Esophagus mucosa (tissue), 1 donor: ENCODE measurements at regions not wholly inside any gene's neighbourhood (a gene's known extent, or its start where the extent isn't known, plus 50 kb on each side); places are given as distances from the start of the nearest gene placed in this dataset.

Experiments used
- ATAC-seq: fragments of 200-7000 bp; cut with Tn5 transposase; one replicate; pipeline ENCODE4 v1.9.1; 2020
- donor health status: DM: yes; HTN: yes; CAD: no.

- no peak for ATAC-seq
Measured at GRCh38 chr4:141783770-141784169, 147.4 kb downstream of the IL15 start.

DNA sequence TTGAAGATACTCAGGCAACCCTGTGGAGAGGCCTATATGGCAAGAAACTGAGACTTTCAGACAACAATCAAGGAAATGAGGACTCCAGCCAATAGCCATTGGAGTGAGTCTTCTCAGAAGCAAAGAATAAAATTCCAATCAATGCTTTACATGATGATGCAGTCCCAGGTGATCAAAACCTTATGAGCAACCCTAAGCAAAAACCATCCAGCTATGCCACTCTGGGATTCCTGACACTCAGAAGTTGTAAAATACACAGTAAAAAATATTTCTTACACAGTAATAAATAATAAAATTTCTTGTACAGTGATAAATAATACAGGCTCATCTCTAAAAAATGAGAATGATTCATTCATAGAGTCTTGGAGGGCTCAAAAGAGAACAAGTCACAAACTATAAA, 150.6 kb downstream of the IL15 start:
- ATAC-seq, result no peak

GRCh38 chr4:141788169-141788915, 152.0 kb downstream of the IL15 start:
- ATAC-seq, result no peak

GRCh38 chr4:141789716-141790115, 153.3 kb downstream of the IL15 start:
- ATAC-seq, result no peak

DNA sequence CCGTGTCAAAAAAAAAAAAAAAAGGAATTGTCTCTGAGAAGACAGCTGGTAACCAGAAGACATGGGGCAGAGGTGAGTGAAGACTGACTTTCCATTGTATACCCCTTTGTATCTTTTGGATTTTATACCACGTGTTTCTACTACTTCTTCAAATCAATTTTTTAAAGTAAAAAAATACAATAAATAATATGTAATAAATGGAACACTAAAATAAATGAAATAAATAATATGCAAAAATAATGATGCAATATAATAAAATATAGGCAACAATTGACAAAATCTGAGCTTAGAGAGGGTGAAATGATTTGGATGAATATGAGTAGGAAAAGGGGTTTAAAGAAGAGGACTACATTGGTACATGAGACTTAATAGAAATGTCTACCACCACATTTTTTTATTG, 155.8 kb downstream of the IL15 start:
- no peak for ATAC-seq

DNA sequence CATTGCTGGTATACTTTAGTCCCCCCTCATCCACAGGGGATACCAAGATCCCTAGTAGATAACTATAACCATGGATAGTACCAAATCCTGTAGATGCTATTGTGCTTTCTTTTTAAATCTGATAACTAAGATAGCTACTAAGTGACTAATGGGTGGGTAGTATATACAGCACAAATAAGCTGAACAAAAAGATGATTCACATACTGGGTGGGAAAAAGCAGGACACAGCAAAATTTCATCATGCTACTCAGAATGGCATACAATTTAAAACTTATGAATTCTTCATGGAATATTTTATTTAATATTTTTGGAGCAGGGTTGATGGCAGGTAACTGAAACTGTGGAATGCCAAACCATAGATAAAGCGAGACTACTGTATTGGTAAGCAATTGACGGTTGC, 161.6 kb downstream of the IL15 start:
- ATAC-seq, result no peak

GRCh38 chr4:141801558-141801957, 165.2 kb downstream of the IL15 start:
- no peak for ATAC-seq

DNA sequence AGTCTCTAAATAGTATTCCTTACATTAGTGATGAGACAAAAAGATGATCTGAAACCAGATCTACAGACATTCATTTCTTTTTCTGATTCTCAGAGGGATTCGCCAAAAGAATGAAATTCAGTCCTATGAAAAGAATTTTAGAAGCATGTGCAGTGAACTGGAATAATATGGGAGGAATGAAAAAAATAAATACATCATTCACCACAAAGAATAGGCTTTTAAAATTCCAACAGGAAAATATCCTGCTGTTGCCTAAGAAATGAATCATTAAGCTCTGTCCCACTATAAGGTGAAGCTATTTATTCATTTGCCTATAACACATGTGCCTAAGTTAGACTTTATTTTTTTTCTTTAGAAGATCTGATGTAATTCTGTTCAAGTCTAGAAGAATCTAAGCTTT, 165.9 kb downstream of the IL15 start:
- ATAC-seq, result no peak

DNA sequence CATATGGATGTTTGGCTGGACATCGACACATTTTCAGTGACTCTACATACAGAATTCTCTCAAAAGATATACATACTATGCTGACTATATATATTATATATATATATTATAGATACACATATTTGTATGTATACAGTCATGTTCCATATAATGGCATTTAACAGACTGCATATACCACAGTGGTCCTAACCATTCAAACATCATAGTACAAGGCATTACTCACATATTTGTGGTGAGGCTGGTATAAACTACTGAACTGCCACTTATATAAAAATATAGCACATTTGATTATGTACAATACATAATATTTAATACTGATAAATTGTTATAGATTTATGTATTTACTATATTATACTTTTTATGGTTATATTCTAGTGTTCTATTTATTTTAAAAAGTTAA, 168.5 kb downstream of the IL15 start:
- ATAC-seq, result no peak

DNA sequence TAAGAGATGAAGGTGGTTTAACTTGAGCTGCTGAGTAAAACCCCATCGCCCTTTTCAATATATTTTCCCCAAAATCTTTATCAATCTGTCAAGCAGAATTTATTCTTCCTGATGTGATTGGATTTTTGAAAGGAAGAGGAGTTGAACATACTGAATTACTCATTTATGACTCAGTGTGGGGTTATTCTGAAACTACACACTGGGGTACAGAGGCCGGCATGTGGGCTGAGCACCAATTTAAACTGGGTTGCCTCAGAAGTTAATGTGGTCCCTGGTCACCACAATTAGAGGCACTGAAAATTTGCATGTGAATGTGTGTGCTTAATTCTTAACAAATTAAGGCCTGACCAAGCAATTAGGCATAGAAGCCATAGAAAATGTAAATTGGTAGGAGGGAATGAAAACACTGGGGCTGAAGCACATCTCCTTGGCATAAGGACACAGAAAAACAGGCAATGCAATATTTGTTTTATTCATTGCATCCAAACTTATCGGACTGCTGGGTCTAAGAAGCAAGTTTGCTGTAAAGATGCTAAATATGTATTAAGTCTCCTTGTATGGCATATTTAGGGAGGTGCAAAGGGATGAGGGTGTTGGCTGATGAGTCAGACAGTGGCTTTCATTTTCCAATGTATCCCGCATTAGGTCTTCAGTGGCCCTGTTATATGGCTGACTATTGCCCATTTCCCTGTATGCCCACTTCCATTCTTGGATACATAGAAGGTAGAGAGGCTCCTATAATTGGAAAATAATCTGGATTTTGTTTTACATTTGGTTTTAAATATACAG, 170.9 kb downstream of the IL15 start:
- ATAC-seq, result no peak

GRCh38 chr4:141810038-141810711, 173.8 kb downstream of the IL15 start:
- ATAC-seq, result no peak

DNA sequence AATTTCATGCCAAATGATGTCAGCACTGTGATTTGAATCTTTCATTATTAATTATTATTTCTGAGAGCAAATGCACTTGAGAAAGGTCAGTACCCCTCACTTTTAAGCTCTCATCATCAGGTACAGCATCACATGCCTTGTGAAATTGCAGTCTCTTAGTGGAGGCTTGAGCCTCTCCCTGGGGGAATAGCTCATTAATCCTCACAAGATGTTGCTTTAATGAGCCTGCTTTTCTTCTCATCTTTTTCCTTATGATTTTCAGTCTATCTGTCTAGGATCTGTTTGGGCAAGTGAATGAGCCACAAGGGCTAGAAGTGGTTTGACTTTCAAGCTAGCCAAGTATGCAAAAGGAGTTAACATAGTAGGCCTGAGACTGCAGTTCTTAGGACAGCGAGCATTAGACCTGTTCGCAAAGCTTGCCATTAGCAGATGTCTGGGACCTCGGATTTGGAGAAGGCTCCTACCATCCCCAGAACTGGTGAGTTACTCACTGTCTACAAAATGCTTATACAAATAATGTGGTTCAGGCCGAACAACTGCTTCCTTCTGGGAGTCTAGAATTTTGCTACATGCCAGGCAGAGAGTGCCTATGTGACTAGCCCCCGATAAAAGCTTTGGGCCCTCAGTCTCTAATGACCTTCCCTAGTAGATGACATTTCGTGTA, 174.5 kb downstream of the IL15 start:
- no peak for ATAC-seq

DNA sequence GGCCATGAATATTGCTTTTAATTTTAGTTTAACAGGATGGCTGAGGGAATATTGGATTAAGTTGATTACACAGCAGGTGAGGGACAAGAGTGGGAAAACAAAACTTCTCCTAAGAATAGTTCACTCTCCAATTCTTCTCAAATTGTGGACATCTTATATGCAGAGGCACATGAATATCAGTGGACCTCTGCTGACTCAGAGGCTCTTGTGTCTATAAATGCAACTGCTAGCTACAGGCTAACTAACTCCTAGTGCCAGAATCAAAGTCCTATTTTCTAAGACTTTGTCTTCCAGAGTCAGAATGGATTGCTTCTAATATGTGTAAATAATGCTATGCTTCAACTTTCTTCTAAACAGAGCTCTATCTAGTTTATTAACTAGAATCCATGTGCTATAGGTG, 175.8 kb downstream of the IL15 start:
- ATAC-seq, result no peak

GRCh38 chr4:141814499-141814898, 178.1 kb downstream of the IL15 start:
- ATAC-seq, result no peak

DNA sequence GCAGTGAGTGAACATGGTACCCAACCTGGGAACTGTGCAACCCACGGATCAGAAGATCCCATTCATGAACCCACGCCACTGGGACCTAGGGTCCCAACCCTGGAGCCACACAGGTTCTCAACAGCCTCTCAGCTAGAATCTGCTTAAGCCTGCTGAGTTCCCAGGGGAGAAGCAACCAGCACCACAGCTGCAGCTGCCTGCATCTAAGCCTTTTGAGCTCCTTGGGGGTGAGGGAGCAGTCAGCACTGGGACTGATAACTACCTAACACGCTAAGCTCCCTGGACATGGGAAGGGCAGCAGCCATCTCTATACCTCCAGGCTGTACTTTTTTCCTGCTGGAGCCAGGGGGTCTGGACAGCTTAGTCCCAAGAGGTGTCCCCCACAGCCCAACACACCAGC, 179.3 kb downstream of the IL15 start:
- no peak for ATAC-seq

- no peak for ATAC-seq
Measured at GRCh38 chr4:141826260-141826659, 189.9 kb downstream of the IL15 start.

DNA sequence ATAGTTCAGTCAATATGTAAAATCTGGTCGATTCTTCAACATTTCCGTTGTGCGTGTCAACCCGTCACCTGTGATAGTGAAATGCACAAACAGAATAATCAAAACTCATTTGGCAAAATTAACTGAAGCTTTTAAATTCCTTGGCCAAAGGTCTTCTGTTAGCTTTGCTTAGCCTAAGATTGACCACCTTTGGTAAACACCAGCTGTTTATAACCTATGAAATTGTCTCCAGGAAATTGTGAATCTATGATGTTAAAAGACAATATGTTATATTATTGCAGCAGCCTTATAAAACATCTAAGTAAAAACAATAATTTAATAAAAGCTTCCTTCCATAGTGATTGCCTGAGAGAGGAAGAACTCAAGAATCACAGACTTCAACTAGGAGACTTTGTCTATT, 196.8 kb downstream of the IL15 start:
- ATAC-seq, result no peak

DNA sequence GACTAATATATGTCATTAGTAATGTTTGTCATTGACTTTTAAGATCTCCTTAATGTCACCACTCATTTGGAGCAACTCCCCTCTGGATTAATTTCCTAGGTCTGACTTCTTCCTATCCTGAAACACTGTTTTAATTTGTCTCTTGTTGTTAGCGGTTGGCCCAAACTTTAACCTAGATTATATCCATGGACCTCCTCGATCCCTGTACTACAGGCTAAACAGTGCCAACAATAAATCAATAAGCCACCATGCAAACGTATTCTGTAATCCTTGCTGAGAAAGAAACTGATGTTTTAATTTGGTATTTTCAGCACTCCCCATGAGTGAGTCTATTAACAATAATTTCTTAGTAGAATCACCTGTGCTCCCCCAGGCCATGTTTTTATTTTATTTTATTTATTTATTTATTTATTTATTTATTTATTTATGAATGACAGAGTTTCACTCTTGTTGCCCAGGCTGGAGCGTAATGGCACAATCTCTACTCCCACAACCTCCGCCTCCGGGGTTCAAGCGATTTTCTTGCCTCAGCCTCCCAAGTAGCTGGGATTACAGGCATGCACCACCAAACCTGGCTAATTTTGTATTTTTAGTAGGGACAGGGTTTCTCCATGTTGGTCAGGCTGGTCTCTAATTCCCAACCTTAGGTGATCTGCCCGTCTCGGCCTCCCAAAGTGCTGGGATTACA, 204.1 kb downstream of the IL15 start:
- ATAC-seq, result no peak

GRCh38 chr4:141843136-141843535, 206.8 kb downstream of the IL15 start:
- ATAC-seq, result no peak

GRCh38 chr4:141845901-141846300, 209.5 kb downstream of the IL15 start:
- peak; percentile 51 for ATAC-seq

- no peak for ATAC-seq
Measured at GRCh38 chr4:141849367-141849766, 213.0 kb downstream of the IL15 start.

DNA sequence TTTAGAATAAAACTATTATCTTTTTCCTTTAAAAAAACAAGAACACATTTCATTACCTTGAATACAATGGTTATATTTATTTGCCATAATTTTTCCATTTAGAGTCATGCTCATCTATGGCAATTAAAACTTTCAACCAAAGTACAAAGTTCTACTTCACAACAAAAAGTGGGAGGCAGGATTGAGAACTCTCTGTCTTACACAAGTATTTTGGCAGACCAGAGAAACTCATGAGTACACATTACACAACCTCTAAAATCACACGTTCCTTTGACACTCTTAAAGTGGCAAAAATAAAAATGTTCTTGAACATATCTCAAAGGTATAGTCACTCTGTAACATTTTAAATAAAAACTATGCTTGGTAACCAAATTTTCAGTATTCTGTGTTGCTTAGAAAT, 213.4 kb downstream of the IL15 start:
- ATAC-seq, result no peak
